Stimulated activated CD4-positive, alpha-beta T cell treated with anti-CD3 and anti-CD28 coated beads, TNF-alpha, amount 100 ng/mL, for 4 hours (primary cell): ENCODE measurements at regions not wholly inside any gene's neighbourhood (a gene's known extent, or its start where the extent isn't known, plus 50 kb on each side); places are given as distances from the start of the nearest gene placed in this dataset.
A peak's percentile ranks its signal among the peaks of the same experiment; 100 is the strongest.

Experiments used
- DNase-seq, 3 experiments: peaks; one replicate each; pipeline ENCODE4 v3.0.0-alpha.2; 2020; ENCODE audit warnings: low read depth in 3 of 3

- DNase-seq: no peak
These were observed 119.7 kb upstream of the RAD23B start for GRCh38 chr9:107163370-107163769.

GRCh38 chr9:107169796-107170195, 113.3 kb upstream of the RAD23B start:
- DNase-seq: no peak

GRCh38 chr9:107170801-107171200, 112.3 kb upstream of the RAD23B start:
- DNase-seq: no peak

GRCh38 chr9:107172160-107172978, 110.7 kb upstream of the RAD23B start:
- peak; percentile 11 to 28 (median 13) for DNase-seq

- no peak for DNase-seq
These were observed 110.1 kb upstream of the RAD23B start for GRCh38 chr9:107172979-107173347.

GRCh38 chr9:107173422-107174180, 109.5 kb upstream of the RAD23B start:
- DNase-seq: no peak

- DNase-seq: no peak
These were observed 108.6 kb upstream of the RAD23B start for GRCh38 chr9:107174441-107174840.

- DNase-seq: no peak
These were observed 108.0 kb upstream of the RAD23B start for GRCh38 chr9:107175041-107175440.

GRCh38 chr9:107175816-107176435, 107.2 kb upstream of the RAD23B start:
- DNase-seq: no peak

GRCh38 chr9:107176436-107177151, 106.5 kb upstream of the RAD23B start:
- no peak for DNase-seq

- no peak for DNase-seq
These were observed 105.7 kb upstream of the RAD23B start for GRCh38 chr9:107177243-107177839.

- DNase-seq: no peak
These were observed 105.2 kb upstream of the RAD23B start for GRCh38 chr9:107177857-107178256.

GRCh38 chr9:107178293-107178692, 104.8 kb upstream of the RAD23B start:
- no peak for DNase-seq

GRCh38 chr9:107180206-107180605, 102.9 kb upstream of the RAD23B start:
- no peak for DNase-seq

- no peak for DNase-seq
These were observed 99.9 kb upstream of the RAD23B start for GRCh38 chr9:107183176-107183575.

- no peak for DNase-seq
These were observed 94.7 kb upstream of the RAD23B start for GRCh38 chr9:107188376-107188775.

GRCh38 chr9:107190061-107190935, 92.8 kb upstream of the RAD23B start:
- no peak for DNase-seq

GRCh38 chr9:107190936-107191290, 92.2 kb upstream of the RAD23B start:
- DNase-seq: no peak

- DNase-seq: no peak
These were observed 89.8 kb upstream of the RAD23B start for GRCh38 chr9:107193251-107193650.

- no peak for DNase-seq
These were observed 84.4 kb upstream of the RAD23B start for GRCh38 chr9:107198718-107199117.

- DNase-seq: no peak
These were observed 75.0 kb upstream of the RAD23B start for GRCh38 chr9:107208121-107208520.
